Fibroblast of villous mesenchyme (primary cell): ENCODE measurements at regions not wholly inside any gene's neighbourhood (a gene's known extent, or its start where the extent isn't known, plus 50 kb on each side); places are given as distances from the start of the nearest gene placed in this dataset.
A peak's percentile ranks its signal among the peaks of the same experiment; 100 is the strongest.
"Not testable (repeated sequence)": the region's sequence is repeated elsewhere in the genome, so short reads cannot be mapped to it uniquely, and the experiment has no call there.

ENCODE experiments used
- DNase-seq: peaks from one replicate; pipeline ENCODE4 v3.0.0-alpha.2; 2010; ENCODE audit warnings: low read depth
- H3K4me3 ChIP-seq: 2 replicates; pipeline ENCODE4 v1.5.1; 2011; ENCODE audit warnings: low read depth, mild to moderate bottlenecking, low read length
- TF ChIP-seq, protein P1 (sequence below): IDR thresholded peaks from 2 replicates; pipeline ENCODE4 v1.5.1; 2012; ENCODE audit warnings: low read depth, mild to moderate bottlenecking, low read length; ENCODE audit not compliant: insufficient read depth

DNA sequence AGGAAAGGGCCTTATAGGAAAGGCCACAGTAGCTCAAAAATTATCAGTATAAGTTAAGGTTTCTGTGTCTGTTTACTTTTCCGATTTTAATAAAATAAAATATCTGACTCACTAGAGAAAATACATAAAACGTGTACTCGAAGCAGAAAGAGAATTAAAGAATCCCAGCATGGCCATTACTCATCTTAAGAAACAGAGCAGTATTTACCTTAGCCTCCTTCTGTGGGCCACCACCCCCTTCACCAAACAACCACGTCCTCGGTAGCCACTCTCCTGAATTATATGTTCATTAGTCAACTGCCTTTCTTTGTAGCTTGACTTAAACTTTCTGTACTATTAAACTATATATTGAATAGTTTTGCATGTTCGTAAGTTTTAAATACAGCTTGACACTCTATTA, 72.2 kb upstream of the SPTLC3 start:
- TF ChIP-seq, protein P1, sequence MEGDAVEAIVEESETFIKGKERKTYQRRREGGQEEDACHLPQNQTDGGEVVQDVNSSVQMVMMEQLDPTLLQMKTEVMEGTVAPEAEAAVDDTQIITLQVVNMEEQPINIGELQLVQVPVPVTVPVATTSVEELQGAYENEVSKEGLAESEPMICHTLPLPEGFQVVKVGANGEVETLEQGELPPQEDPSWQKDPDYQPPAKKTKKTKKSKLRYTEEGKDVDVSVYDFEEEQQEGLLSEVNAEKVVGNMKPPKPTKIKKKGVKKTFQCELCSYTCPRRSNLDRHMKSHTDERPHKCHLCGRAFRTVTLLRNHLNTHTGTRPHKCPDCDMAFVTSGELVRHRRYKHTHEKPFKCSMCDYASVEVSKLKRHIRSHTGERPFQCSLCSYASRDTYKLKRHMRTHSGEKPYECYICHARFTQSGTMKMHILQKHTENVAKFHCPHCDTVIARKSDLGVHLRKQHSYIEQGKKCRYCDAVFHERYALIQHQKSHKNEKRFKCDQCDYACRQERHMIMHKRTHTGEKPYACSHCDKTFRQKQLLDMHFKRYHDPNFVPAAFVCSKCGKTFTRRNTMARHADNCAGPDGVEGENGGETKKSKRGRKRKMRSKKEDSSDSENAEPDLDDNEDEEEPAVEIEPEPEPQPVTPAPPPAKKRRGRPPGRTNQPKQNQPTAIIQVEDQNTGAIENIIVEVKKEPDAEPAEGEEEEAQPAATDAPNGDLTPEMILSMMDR = no peak

DNA sequence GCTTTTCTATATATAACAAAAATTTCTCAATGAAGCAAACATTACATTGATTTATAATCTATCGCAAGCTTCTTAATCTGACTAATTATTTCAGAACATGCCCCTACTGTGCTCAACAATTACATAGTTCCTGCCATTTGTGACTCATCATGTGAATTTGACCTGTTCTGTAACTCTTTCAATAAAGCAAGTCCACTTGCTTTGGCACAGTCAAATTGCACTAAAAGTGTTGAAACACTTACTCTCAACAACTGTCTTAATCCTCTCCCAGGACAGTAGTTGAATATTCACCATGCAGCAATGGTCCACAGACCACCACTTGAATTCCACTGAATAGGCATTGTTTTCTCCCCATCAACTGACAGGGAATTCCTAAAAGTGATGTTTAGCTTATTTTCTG, 67.7 kb upstream of the SPTLC3 start:
- DNase-seq = peak; percentile 26
- no peak overlapping the region for H3K4me3 ChIP-seq
- TF ChIP-seq, protein P1 = no peak

More for the DNA sequence above, 72.2 kb upstream of the SPTLC3 start:
- DNase-seq = no peak
- H3K4me3 ChIP-seq = no peak overlapping the region

DNA sequence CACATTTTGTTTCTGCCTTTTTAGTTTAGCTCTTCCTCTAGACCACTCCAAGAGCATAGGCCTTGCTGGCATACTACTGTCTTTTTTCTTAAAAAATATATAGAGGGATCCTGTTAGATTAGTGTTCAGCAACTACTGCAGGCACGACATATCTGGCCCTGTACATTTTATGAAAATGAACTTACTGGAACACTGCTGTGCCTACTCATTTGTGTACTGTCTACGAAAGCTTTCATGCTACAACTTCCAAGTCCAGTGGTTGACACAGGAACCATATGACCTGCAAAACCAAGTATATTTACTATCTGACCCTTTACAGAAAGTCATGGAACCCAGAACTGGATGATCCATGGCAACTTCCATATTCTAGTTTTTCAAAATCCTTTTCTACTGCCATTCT, 66.6 kb upstream of the SPTLC3 start:
- H3K4me3 ChIP-seq = no peak overlapping the region
- TF ChIP-seq, protein P1 = no peak
- DNase-seq = no peak

- TF ChIP-seq, protein P1 = no peak
- no peak for DNase-seq
- H3K4me3 ChIP-seq = no peak overlapping the region
Measured at GRCh38 chr20:12946789-12947188, 62.0 kb upstream of the SPTLC3 start.

- no peak overlapping the region for H3K4me3 ChIP-seq
- TF ChIP-seq, protein P1 = no peak
- no peak for DNase-seq
Measured at GRCh38 chr20:12947691-12948090, 61.1 kb upstream of the SPTLC3 start.

DNA sequence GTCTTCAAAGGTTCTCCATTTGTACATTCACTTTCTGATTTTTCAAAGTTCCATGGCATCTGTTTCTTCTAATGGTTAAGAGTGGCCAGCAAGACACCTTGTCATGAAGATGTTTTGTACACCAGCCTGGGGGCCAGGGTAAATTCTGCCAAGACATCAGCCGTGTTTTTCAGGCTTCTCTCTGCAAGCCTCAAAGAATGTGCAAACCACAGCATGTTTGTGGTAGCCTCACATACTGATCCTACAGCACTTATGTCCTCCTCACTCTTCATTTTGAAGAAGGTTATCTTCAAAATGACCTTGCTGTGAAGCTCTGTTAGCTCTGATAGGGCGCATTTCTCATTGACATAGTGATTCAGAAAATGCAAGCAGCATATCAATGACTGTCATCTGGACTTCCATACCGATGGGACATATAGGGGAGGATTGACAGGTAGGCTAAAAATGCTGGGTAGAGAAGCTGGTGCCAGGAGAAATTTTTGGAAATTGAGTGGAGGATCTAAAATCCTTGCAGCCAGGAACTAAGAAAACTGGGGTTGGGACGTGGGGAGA, 59.3 kb upstream of the SPTLC3 start:
- DNase-seq = peak; percentile 80
- TF ChIP-seq, protein P1 = no peak

DNA sequence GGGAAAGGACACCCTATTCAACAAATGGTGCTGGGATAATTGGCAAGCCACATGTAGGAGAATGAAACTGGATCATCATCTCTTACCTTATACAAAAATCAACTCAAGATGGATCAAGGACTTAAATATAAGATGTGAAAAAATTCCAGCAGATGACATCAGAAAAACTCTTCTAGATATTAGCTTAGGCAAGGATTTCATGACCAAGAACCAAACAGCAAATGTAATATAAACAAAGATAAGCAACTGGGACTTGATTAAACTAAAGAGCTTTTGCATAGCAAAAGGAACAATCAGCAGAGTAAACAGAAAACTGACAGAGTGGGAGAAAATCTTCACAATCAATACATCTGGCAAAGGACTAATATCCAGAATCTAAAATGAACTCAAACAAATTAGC, 54.5 kb upstream of the SPTLC3 start:
- peak; percentile 62 for DNase-seq
- not testable (repeated sequence) for H3K4me3 ChIP-seq

More for the DNA sequence above, 59.3 kb upstream of the SPTLC3 start:
- no peak overlapping the region for H3K4me3 ChIP-seq
